GM13976 (cell line): ENCODE measurements at regions not wholly inside any gene's neighbourhood (a gene's known extent, or its start where the extent isn't known, plus 50 kb on each side); places are given as distances from the start of the nearest gene placed in this dataset.

Experiments
- DNase-seq: peaks from one replicate; pipeline ENCODE4 v3.0.0; 2012; ENCODE audit warnings: low spot score
- CTCF ChIP-seq: IDR thresholded peaks from 2 replicates; pipeline ENCODE4 v1.5.1; 2012; ENCODE audit warnings: borderline replicate concordance, mild to moderate bottlenecking; ENCODE audit not compliant: insufficient read depth; ENCODE audit errors: extremely low read depth, missing control alignments, control extremely low read depth
- in situ Hi-C: fragments of 300-500 bp; cut with MboI; formaldehyde crosslinking; loops from one replicate; pipeline ENCODE4 v1.12.0; 2022; ENCODE audit warnings: low sequenced_read_pairs, mixed read lengths, inconsistent platforms; ENCODE audit not compliant: unreplicated experiment

- TF ChIP-seq CTCF: no peak
- DNase-seq: no peak
- in situ Hi-C loops: no loop called here
Measured at GRCh38 chr6:77403424-77403823, 59.9 kb downstream of the HTR1B start.

GRCh38 chr6:77401231-77401630 is 62.1 kb downstream of the HTR1B start:
- no peak for TF ChIP-seq CTCF
- no peak for DNase-seq
- in situ Hi-C loops: no loop called here

- no peak for TF ChIP-seq CTCF
Measured at GRCh38 chr6:77397561-77397960, 65.7 kb downstream of the HTR1B start.

GRCh38 chr6:77389402-77389801 is 73.9 kb downstream of the HTR1B start:
- TF ChIP-seq CTCF: no peak
- in situ Hi-C loops: no loop called here

More at GRCh38 chr6:77397561-77397960, 65.7 kb downstream of the HTR1B start:
- in situ Hi-C loops: no loop called here
- no peak for DNase-seq

GRCh38 chr6:77383026-77383425 is 80.3 kb downstream of the HTR1B start:
- in situ Hi-C loops: no loop called here
- DNase-seq: no peak
- no peak for TF ChIP-seq CTCF

More at GRCh38 chr6:77389402-77389801, 73.9 kb downstream of the HTR1B start:
- no peak for DNase-seq

- no peak for TF ChIP-seq CTCF
- in situ Hi-C loops: no loop called here
- DNase-seq: no peak
Measured at GRCh38 chr6:77373955-77374354, 89.3 kb downstream of the HTR1B start.

GRCh38 chr6:77371748-77372147 is 91.5 kb downstream of the HTR1B start:
- no peak for DNase-seq
- in situ Hi-C loops: no loop called here
- no peak for TF ChIP-seq CTCF
